HG03108 (cell line): ENCODE measurements at regions not wholly inside any gene's neighbourhood (a gene's known extent, or its start where the extent isn't known, plus 50 kb on each side); places are given as distances from the start of the nearest gene placed in this dataset.
"Not testable (repeated sequence)": the region's sequence is repeated elsewhere in the genome, so short reads cannot be mapped to it uniquely, and the experiment has no call there.

ENCODE experiments used
- ATAC-seq: cut with Tn5 transposase; IDR thresholded peaks from one replicate; pipeline ENCODE4 v1.9.1; 2021; ENCODE audit warnings: moderate library complexity; ENCODE audit not compliant: unreplicated experiment

DNA sequence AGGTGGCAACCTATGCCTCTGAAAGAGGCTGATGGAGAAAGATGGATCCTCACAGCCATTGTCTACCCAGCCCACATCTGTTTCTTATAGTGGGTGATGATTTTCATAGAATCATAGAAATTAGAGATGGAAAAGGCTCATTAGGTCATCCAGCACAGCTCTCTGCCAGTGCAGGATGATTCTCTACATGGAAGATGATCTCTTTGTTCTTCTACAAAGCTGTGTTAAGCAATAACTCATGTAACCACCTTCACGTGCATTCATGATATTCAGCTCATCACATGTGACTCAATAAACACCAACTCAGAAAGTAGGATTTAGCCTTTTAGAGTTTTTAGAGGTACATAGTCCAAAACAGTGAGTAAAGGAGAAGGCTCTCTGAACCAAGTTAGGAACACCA, 539.4 kb upstream of the ID2 start:
- no peak for ATAC-seq

DNA sequence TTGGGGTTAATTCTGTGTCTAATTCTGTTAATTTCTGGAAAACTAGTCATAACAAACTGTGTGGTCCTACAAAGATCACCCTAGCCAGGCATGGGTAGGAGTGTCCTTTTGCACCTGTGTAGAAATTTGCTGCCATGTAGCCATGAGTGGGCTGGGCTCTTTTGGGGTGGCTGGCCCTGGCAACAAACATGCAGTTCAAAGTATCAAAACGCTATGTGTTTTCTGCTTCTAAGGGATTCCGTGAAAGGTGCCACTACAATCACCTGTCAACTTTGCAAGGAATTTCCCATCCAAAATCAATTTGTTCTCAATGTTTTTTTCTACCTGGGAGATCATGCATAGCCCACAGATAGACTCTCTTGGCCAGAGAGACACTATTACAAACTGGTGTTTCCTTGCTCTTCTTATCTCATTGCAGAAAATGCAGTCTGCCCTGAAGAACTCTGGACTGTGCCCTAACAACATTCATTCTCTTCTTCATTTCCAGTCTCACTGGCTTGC, 537.7 kb upstream of the ID2 start:
- ATAC-seq, result no peak

DNA sequence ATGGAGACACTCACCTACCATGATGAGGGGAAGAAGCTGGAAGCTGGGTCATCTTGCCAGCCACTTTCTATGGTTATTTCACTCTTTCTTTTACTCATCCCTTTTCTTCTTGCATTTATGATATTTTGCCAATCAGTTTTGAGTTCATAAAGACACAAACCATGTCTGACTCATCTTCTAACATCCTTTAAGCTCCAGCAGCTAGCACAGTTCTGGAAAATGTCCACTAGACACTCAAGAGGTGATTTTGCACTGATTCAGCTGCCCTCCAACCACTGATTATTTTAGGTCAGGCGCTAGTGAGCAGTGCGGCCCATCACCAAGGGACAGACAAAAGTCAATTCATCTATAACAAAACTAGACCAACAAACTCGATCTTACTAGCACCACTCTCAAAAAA, 537.1 kb upstream of the ID2 start:
- ATAC-seq, result no peak

DNA sequence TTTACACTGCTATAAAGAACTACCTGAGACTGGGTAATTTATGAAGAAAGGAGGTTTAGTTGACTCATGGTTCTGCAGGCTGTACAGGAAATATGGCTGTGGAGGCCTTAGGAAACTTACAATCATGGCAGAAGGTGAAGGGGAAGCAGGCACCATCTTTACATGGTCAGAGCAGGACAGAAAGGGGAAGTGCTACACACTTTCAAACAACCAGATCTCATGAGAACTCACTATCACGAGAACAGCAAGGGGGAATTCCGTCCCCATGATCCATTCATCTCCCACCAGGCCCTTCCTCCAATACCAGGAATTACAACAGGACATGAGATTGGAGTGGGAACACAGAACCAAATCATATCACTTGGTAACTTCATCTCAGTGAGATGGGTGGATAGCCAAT, 536.5 kb upstream of the ID2 start:
- ATAC-seq, result not testable (repeated sequence)

DNA sequence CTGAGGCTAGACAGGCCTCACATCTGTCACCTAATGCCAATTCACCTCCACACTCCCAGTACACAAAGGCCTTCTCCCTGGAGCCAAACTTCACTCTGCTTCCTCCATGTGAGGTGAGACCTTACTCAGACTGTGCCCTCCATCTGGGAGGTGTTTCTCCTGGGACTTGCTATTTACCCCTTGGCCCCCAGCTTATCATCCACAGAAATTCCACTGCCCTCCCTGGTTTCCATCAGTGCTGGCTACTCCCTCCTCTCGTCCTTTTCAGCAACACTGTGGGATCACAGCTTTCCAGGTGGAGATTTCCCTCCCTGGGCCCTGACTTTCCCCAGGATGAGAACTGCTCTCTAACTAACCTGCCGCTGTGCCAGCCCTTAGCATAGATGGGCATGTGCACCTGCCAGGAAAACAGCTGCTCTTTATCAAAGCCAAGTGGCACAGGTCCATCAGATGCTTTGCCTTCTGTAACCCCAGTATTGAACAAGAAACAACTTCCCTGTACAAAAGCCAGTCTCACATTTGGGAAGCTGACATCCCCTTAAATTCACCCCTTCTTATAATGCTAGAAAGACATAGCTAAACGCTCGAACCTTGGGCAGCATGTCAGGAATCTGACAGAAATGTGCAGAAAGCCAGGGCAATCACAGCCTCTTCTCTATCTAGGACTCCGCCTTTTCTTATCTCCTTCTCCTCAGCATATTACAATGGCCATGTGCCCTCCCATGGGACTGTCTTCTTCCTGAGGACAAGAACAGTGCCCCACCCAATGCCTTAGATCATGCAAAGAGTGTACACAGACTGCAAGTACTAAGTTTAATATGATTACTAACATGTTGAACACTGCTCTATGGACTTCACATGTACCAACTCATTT, 535.5 kb upstream of the ID2 start:
- ATAC-seq, result no peak

DNA sequence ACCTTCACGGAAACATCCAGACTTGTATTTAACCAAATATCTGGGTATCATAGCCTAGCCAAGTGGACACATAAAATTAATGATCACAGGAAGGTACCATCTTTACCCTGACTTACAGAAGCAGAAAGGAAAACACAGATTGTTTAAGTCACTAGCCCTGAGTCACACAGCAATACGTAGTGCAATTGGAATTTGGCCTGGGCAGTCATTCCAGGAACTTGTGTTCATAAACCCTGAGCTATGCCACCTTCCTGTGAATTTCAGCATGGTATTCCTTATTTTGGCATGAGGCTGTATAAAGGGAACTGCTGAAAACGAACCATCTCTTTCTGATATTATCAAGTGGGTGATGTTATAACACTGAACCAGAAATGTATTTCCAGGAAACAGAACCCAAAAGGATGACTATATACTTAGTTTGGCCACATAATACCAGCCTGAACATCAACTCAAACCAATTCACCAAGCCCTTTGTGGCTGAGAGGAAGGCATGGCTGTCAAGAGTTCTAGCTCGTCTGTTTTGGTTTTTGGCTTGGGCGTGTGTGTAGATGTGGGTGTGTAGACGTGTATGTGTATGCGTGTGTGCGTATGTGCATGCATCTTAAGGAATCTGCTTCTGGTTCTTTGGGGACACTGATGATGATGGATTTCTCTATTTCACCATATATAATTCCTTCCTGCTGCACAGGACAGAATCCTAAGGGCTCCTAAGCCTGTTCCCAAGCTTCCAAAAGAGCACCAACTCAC, 533.4 kb upstream of the ID2 start:
- ATAC-seq, result no peak

DNA sequence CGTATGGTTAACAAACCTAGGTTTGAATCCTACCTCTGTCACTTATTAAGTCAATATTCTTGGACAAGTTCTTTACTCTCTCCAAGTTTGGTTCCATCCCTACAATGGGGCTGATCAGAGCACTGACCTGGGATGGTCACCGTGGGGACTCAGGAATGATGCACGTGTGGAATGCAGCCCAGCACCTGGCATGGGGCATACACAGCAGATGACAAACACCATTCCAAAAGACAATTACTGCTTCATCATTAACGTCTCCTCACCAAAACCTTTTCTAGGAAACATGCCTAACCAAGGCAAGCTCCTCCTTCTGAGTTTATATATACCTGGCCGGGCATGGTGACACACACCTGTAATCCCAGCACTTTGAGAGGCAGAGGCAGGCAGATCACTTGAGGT, 532.9 kb upstream of the ID2 start:
- no peak for ATAC-seq

DNA sequence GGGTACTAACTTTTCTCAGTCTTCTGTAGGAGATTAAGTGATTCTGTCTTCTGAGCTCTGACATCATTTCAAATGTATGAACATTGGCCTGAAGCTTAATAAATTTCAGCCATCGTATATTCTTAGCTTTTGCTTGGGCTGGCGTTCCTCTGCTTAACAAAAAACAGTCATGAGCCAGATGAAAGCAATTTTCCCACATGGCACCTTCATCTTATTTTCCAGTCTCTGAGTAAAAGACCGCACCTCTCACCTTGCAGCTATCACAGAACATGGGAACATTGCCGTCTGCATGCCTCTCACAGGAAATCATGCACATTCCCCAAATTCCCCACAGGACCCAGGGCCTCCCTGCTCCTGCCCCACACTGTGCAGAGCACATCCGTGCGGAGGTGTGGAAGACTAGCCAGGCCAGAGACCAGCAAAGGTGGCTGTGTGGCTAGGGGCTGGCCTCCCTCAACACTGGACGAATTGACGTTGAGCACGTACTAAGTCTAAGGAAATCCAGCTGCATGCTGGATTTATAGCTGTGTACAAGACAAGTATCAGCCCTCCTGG, 531.8 kb upstream of the ID2 start:
- no peak for ATAC-seq

DNA sequence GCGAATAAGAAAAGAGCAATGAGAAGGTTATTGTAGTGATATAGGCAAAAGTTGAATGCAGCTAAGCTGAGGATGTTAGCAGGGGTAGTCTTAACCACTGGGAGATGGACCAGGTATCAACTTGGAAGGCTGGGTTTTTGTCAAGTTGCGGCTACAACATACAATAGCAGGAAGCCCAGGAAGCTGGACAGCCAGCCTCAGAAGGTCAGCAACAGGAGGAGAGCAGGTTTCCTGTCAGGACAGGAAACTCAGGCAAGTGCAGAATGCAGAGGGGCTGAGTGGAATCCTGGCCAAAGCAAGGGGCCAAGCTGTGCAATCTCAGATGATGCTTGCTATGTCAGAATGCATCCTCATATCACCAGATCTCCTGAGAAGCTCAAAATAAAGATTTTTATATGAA, 530.0 kb upstream of the ID2 start:
- no peak for ATAC-seq

DNA sequence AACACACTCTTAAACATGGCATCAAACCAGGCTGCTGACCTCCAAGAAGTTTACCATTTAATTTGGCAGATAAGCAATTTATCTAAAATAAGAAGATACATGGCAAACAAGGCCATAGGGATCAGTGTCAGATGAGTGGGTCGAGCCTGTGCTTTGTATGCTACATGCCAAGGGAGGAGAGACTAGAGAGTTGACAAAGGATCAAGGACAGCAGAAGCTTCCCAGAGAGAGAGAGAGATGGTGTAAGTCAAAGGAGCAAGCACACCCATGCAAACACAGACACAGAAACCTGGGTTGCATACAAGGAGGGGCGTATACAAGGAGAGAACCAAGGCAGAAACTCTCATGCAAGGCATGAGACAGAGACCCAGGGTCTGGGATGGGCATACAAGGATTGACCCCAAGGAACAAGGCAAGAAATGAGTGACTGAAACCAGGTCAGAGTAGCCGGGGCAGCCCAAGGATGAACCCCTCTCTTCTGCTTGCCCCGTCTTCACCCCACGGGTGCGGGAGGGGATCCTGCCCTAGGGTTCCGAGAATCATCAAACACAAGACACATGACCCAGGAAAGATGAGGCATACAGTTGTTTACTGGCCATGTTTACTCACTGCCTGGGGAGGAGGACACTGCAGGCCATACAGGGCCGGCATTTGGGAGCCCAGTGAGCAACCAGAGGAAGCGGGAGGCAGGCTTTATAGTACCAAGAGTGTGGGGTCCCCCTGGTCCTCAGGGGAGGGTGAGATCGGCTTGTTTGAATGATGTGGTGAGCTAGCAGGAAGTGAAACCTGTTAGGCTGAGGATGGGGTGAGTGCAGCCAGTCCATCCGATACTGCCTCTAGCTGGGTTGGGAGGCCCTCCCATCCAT, 529.2 kb upstream of the ID2 start:
- ATAC-seq, result peak; percentile 99

DNA sequence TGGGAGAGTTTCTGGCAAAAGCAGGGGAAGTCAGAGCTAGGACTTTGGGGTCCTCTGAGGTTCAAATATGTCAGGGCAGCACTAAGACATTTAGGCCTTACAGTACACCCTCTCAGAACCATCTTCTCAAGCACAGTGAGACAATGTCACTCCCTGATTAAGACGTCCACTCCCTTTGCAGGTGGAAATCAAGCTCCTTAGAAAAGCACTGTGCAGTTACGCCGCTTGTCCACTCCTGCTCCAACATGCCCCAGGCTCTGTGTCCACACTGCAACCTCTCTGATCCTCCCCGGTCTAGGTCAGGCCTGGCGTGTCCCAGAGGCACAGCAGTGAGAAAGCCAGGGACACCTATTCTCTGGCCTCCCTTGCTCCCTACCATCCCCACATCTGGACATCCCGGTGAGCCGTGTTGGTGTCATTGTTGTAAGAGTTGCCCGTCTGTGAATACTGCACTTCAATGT, 528.6 kb upstream of the ID2 start:
- no peak for ATAC-seq

DNA sequence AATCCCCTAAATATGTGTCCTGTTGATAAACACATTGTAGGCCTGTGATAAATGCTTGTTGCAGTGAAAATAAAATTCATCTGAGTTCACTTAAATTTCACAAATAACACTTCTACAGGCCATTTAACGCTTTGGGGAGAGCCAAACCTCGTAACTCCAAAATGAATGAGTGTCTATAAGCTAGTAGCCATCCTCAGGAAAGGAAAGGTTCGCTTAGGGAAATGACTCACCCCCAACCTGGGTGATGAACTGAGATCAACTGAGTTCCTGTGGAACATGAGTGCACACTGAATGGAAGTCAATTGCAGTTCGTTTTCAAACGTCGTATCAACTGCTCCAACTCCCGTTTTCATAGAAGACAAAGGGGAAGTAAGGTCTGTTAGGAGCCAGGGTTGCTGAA, 527.6 kb upstream of the ID2 start:
- ATAC-seq, result no peak

DNA sequence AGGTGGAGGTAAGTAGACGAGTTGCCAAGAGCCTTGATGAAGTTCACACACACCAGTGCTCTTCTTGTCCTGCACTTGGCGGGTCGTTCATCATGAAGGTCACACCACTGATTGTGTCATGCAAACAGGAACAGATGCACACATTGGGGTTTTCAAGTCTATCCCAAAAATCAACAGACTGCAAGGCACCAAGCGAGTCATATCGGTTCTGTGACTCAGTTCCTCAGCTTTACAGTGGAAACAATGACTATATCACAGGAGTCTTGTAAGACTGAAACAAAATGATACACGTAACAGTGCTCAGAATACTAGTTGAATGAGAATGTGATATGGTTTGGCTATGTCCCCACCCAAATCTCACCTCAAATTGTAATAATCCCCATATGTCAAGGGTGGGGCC, 526.9 kb upstream of the ID2 start:
- ATAC-seq, result no peak

DNA sequence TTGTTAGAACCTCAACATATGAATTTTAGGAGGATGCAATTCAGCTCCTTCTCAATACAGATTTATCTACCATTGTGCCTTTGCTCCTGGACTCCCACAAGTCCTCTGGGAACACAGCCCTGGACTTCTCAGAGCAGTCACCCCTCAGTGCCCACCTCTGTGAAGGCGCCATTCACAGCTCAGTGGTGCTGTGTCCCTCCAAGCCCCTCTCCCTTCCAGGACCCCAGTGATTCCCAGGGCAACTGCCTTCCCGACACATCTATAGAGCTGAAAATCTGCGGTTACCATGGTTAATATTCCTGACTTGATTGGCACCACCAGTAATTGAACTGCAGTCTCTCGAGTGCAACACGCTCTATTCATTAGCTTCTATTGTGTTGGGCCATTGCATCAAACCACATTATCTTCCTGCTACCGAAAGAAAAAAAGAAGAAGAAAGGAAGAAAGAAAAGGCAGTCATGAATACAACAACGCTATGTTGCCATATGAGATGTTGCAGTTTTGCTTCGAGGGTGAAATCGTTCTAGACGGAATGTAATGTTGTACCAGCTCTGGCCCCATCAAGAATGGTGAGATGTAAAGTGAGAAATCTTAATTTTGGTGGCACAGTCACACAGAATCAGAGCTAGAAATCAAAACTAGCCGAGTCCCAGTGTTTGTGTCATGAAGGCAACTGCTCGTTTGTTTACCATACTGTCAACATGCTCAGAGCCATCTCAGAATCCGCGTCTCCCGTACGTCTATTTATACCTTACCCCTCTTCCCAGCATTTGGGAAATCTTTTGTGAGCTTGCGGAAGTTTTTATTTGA, 524.0 kb upstream of the ID2 start:
- no peak for ATAC-seq

DNA sequence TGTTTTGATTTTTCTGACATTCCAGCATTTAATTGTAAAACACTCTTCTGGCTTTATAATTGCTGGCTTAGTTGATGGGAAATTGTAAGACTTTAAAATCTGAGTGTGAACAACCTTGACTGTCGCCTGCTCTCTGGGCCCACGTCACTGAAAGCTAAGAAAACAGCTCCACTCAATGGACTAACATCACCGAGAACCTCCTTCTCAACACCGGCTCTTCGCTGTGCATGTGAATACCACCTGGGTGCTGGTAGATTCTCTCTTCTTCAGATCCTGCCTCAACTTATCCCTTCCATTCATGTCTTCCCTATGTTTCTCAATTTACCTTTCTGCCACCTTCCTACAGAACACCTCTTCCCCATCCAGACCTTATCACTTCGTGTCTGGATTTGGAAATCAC, 523.1 kb upstream of the ID2 start:
- ATAC-seq, result no peak

DNA sequence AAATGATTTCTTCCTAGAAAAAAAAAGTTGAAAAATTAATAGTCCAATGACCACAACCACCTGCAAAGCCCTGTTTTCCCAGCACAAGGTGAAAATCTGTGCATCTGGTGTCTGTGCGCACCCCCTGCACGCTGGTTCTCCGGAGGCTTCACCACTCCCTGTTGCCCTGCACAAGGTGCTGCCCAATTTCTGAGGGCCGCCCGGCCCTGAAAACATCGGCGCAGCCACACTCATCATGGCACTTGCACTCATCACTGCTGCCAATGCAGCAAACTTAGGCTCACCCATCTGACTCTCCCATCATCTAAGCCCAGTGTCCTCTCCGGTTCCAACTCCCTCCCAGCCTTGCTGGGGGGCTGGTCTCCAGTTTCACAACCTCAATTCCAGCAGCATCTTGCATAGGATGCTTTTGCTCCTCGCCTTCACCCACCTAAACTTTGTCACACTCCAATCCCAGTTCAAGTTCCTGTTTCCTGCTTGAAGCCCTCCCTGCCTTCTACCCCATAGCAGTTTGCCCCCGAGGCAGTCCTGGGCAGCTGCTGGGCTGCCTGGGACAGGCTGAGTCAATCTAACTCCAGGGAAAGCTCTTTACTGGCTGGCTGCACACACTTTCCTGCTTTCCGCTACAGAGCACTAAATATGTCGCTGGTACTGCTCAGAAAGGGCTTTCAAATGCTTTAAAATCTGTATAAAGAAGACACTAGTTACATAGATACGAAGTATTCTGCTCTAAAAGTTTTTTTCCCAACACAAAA, 522.5 kb upstream of the ID2 start:
- no peak for ATAC-seq

DNA sequence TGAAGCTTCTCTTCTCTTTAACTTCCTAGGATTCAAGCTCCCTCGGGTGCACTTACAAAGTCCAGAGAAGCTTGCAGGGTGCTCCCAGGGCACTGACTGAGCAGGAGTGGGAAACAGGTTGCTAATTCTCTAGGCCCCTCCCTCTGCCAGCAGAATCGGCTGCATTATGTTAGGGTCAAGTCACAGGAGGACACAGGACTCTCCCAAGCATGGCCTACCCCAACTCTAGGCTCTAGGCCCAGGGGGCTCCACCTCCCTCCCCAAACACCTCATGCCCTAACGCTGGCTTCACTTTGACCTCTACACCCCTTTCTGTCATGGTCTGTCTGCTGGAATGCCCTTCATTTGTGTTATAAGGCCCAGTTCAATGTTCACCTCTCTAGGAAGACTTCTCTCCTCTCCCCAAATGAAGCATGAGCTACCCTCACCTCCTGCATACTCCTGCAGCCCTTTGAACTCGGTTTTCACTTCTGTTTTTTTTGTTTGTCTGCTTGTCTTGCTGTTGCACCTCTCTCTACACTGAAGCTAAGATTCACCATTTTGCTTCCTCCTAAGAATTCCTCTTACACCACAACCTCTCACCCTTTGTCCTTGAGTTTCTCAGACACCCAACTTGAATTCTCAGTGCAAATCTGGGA, 521.8 kb upstream of the ID2 start:
- ATAC-seq, result no peak

DNA sequence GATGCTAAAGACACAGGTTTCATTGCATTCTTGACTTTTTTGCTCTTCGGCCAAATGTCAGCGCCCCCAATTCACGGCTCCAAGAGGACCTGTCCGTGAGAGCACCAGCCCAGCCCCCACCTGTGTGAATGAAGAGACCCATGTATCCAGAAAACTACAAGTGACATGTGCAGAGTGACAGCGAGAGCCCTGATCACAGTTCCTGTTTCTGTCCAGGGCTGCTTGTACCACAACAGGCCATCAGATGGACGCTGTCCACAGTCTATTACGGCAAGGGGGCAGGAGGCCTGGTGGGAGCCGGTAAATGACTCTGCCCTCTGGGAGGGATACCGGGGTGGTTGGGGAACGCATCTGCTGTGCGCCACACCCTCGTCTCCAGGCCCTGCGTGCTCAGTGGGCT, 520.9 kb upstream of the ID2 start:
- no peak for ATAC-seq

DNA sequence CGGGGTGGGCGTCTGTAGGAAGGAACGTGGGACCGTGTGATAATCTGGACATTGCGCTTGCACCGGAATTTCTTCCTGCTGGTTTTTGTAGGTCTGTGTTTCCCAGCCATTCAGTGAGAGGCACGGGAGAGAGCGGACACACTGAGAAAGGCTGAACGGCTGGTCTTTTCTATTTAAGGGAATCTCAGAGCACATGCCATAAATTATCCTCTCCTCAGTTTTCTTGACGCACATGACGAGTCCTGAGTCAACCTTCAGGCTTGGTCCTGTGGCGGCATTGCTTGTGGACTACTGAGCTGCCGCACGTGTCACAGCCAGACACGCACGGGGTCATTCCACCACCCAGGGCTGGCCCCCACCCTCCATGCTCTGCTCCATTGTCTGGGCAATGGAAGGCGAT, 519.3 kb upstream of the ID2 start:
- ATAC-seq, result no peak
